ENCODE measurements at regions not wholly inside any gene's neighbourhood (a gene's known extent, or its start where the extent isn't known, plus 50 kb on each side); places are given as distances from the start of the nearest gene placed in this dataset.

DNA sequence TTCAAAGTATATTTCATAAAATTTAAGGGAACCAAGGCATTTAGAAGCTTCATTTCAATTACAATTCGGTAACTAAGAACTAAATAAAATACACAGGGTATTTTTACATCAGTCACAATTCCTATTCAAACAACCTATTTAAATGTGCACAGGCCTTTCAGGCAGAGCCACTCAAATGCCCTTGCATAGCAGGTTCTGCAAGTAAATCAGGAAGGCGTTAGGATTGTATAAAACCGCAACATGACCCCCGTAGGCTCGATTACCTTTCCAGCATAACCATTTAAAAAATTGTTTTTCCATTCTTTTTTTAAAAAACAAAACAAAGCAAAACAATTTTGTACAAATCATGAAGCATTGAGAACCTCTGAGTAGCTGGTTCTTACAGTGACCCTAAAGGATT lies 289.9 kb upstream of the SP8 start:
- no TSS peak for BruUV-seq (replicated peaks)
- CTCF ChIA-PET = no interaction called here

More for the DNA sequence above, 289.9 kb upstream of the SP8 start:
- intact Hi-C loops (cut with micrococcal nuclease) = no loop called here
- H3K79me1 ChIP-seq (ENCODE audit: low read depth in 1 of 2, low read length in 2 of 2) = no peaks in the 10 kb centered on the region
- H3K9me3 ChIP-seq (ENCODE audit: control insufficient read depth, insufficient read depth, low read length) = peaks cover 17% of the 10 kb centered on the region
- no peaks in the 10 kb centered on the region for H3K27me3 ChIP-seq (ENCODE audit: control insufficient read depth, insufficient read depth, low read length)
- no peak overlapping the region for H3K18ac ChIP-seq (ENCODE audit: low read depth, low read length)
- DNase-seq (no peak), ATAC-seq (ENCODE audit: low read depth) (no peak)
- H2AK9ac ChIP-seq (replicated peaks; ENCODE audit: low read depth, low read length, poor library complexity) = no peak overlapping the region
- H3K4me1 ChIP-seq (ENCODE audit: control insufficient read depth, insufficient read depth, low read length) = no peaks in the 10 kb centered on the region
- H3K36me3 ChIP-seq (ENCODE audit: control insufficient read depth, insufficient read depth, low read length) = no peaks in the 10 kb centered on the region
- TF ChIP-seq MAFK (IDR thresholded peaks at IDR 0.05; ENCODE audit: low read depth, low read length) (no peak), BHLHE40 (IDR thresholded peaks at IDR 0.05; ENCODE audit: low read depth, low read length) (no peak), CHD1 (IDR thresholded peaks at IDR 0.05; ENCODE audit: low read depth, low read length) (no peak), RFX5 (IDR thresholded peaks at IDR 0.05; ENCODE audit: low read depth, low read length) (no peak), RAD21 (IDR thresholded peaks at IDR 0.05; ENCODE audit: low read length) (no peak), RCOR1 (IDR thresholded peaks at IDR 0.05; ENCODE audit: insufficient replicate concordance, low read length) (no peak), FOS (IDR thresholded peaks at IDR 0.05; ENCODE audit: low read depth, low read length) (no peak), CEBPB (IDR thresholded peaks at IDR 0.05; ENCODE audit: low read depth, low read length) (no peak)
- TF ChIP-seq, protein P1, sequence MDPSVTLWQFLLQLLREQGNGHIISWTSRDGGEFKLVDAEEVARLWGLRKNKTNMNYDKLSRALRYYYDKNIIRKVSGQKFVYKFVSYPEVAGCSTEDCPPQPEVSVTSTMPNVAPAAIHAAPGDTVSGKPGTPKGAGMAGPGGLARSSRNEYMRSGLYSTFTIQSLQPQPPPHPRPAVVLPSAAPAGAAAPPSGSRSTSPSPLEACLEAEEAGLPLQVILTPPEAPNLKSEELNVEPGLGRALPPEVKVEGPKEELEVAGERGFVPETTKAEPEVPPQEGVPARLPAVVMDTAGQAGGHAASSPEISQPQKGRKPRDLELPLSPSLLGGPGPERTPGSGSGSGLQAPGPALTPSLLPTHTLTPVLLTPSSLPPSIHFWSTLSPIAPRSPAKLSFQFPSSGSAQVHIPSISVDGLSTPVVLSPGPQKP (IDR thresholded peaks at IDR 0.05; ENCODE audit: borderline replicate concordance, low read depth, low read length) = no peak
- POLR2A ChIA-PET (ENCODE audit: unreplicated experiment) = no interaction called here
- H2BK5ac ChIP-seq (ENCODE audit: low read depth, low read length, poor library complexity, severe bottlenecking) = no peak overlapping the region
- H3K9me1 ChIP-seq (ENCODE audit: insufficient read depth, low read length) = no peaks in the 10 kb centered on the region
- no peak overlapping the region for H3K4me3 ChIP-seq (ENCODE audit: insufficient read depth, low read depth, low read length)
- H3K4me2 ChIP-seq (ENCODE audit: low read depth, low read length) = no peak overlapping the region
- no peak overlapping the region for H3K4ac ChIP-seq (ENCODE audit: low read depth, low read length)
- H3K14ac ChIP-seq (replicated peaks; ENCODE audit: low read depth, low read length) = no peak overlapping the region
- no peak overlapping the region for H2BK120ac ChIP-seq (ENCODE audit: low read depth, low read length)
- H4K5ac ChIP-seq (ENCODE audit: low read depth, low read length) = no peak overlapping the region
- H2BK15ac ChIP-seq (ENCODE audit: low read depth, low read length) = no peak overlapping the region
- H4K20me1 ChIP-seq (ENCODE audit: insufficient read depth, low read length) = no peaks in the 10 kb centered on the region
- H2AFZ ChIP-seq (replicated peaks; ENCODE audit: low read length, poor library complexity) = no peak overlapping the region
- no peak overlapping the region for H2AK5ac ChIP-seq (ENCODE audit: low read depth, low read length)
- no peak overlapping the region for H3K27ac ChIP-seq (ENCODE audit: insufficient read depth, low read length)
- H4K91ac ChIP-seq (ENCODE audit: insufficient read depth, low read depth, low read length) = no peak overlapping the region
- no peak overlapping the region for H2BK20ac ChIP-seq (ENCODE audit: low read depth, low read length)
- 80% methylated on average over 1 of the region's 5 CpGs; no CpG with 5 or more reads in 1 of the 2 experiments for WGBS, 2 experiments (ENCODE audit: extremely low coverage in 2 of 2, insufficient read length in 1 of 2)
- no peak overlapping the region for H3K9ac ChIP-seq (ENCODE audit: low read depth, low read length)
- dilution Hi-C loops (cut with HindIII; ENCODE audit: low sequenced_read_pairs, unreplicated experiment) = no loop called here
- H4K8ac ChIP-seq (ENCODE audit: low read depth in 2 of 2, low read length in 2 of 2) = no peak overlapping the region
- no peak overlapping the region for H3K23ac ChIP-seq (ENCODE audit: low read depth, low read length)
- no peak overlapping the region for H3K56ac ChIP-seq (ENCODE audit: extremely low read depth, insufficient read depth, low read length)
- in situ Hi-C loops (cut with MboI; ENCODE audit: low sequenced_read_pairs) = no loop called here
